Esophagus muscularis mucosa (tissue), 3 donors: ENCODE measurements at regions not wholly inside any gene's neighbourhood (a gene's known extent, or its start where the extent isn't known, plus 50 kb on each side); places are given as distances from the start of the nearest gene placed in this dataset.

ENCODE experiments used
- POLR2A ChIP-seq: fragments of 450-650 bp; IDR thresholded peaks from one replicate; pipeline ENCODE4 v1.6.1; 2017; ENCODE audit warnings: antibody characterized with exemption, moderate library complexity, mild to moderate bottlenecking, low read depth
- TF ChIP-seq, protein P1 (sequence below), 3 experiments: fragments of 200-600 bp in 2 of 3; fragments of 450-650 bp in 1 of 3; sonication (generic) in 2 of 3; IDR thresholded peaks; one replicate each; pipeline ENCODE4 v1.5.1; 2017 to 2019; ENCODE audit warnings: antibody characterized with exemption in 3 of 3, mild to moderate bottlenecking in 2 of 3, moderate library complexity in 1 of 3

DNA sequence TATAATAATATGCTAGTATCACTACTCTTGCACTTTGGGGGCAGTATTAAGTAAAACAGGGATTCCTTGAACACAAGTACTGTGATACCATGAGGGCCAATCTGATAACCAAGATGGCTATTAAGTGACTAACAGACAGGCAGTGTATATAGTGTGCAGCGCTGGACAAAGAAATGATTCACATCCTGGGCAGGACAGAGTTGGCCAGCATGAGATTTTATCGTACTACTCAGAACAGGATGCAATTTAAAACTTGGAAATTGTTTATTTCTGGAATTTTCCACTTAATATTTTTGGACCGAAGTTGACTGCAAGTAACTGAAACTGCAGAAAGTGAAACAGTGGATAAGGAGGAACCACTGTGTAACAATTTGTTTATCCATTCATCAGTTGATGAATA lies 74.6 kb downstream of the DNTTIP2 start:
- TF ChIP-seq POLR2A, result no peak
- TF ChIP-seq, protein P1, sequence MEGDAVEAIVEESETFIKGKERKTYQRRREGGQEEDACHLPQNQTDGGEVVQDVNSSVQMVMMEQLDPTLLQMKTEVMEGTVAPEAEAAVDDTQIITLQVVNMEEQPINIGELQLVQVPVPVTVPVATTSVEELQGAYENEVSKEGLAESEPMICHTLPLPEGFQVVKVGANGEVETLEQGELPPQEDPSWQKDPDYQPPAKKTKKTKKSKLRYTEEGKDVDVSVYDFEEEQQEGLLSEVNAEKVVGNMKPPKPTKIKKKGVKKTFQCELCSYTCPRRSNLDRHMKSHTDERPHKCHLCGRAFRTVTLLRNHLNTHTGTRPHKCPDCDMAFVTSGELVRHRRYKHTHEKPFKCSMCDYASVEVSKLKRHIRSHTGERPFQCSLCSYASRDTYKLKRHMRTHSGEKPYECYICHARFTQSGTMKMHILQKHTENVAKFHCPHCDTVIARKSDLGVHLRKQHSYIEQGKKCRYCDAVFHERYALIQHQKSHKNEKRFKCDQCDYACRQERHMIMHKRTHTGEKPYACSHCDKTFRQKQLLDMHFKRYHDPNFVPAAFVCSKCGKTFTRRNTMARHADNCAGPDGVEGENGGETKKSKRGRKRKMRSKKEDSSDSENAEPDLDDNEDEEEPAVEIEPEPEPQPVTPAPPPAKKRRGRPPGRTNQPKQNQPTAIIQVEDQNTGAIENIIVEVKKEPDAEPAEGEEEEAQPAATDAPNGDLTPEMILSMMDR (IDR thresholded peaks at IDR 0.05), result no peak
